ENCODE measurements at regions not wholly inside any gene's neighbourhood (a gene's known extent, or its start where the extent isn't known, plus 50 kb on each side); places are given as distances from the start of the nearest gene placed in this dataset.

DNA sequence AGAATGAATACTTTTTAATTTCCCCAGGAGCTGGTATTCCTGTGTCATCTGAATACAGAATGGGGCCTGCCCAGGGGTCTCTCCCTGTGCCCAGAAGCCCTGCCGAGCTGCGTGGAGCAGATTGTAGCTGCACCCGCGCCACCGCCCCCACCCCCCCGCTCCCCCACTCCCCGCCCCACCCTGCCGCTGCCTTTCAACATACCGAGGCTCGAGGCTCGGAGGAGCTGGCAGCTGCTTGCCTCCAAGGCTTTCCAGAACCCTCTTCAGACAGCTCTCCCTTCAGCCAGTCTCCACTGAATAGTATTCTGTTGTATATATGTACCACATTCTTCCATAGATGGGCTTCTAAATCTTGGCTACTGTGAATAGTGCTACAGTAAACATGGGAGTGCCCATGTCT is 150.7 kb downstream of the TSN start:
- TF ChIP-seq POLR2A (IDR thresholded peaks at IDR 0.05; ENCODE audit: low read depth, low read length) (no peak), POLR2AphosphoS5 (IDR thresholded peaks at IDR 0.05; ENCODE audit: low read depth, low read length) (no peak)
